Activated T-cell treated with anti-CD3 and anti-CD28 coated beads for 4 hours (primary cell): ENCODE measurements at regions not wholly inside any gene's neighbourhood (a gene's known extent, or its start where the extent isn't known, plus 50 kb on each side); places are given as distances from the start of the nearest gene placed in this dataset.

Experiments used
- DNase-seq: peaks from one replicate; pipeline ENCODE4 v3.0.0-alpha.2; 2020

DNA sequence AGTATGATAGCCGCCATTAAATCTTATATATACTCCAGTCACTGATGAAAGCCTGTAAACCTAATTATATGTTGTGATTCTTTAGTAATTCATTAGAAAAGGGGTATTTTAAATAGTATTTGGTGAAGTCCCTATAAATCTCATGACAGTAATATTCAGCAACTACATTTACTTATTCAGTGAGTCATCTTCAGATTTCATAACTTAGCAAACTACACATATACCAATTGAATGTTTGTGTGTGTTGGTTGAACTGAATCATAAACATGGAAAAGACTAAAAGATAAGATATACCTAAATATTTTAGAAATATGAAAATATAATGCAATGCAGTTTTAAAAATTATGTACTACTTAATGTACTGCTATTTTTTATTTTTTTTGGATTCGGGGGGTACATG lies 1050.4 kb downstream of the MAT2B start:
- DNase-seq = no peak

DNA sequence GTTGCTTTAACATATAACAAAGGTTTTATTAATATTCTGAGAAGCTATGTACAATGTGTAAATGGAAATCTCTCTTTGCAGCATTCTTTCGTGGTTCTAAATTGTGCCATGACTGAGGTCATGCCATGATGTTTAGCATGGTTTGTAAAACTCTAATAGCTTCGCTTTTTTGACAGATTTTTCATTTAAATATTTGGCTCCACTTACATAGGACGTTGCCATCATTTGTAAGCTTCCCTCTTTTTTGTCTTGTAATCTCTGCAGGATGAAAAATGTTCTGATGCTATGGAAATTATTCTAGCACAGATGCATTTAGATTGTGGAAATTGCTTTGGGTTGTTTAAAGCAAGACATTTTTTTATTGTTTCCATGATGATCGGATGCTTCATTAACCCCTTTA lies 1054.8 kb downstream of the MAT2B start:
- DNase-seq = no peak

DNA sequence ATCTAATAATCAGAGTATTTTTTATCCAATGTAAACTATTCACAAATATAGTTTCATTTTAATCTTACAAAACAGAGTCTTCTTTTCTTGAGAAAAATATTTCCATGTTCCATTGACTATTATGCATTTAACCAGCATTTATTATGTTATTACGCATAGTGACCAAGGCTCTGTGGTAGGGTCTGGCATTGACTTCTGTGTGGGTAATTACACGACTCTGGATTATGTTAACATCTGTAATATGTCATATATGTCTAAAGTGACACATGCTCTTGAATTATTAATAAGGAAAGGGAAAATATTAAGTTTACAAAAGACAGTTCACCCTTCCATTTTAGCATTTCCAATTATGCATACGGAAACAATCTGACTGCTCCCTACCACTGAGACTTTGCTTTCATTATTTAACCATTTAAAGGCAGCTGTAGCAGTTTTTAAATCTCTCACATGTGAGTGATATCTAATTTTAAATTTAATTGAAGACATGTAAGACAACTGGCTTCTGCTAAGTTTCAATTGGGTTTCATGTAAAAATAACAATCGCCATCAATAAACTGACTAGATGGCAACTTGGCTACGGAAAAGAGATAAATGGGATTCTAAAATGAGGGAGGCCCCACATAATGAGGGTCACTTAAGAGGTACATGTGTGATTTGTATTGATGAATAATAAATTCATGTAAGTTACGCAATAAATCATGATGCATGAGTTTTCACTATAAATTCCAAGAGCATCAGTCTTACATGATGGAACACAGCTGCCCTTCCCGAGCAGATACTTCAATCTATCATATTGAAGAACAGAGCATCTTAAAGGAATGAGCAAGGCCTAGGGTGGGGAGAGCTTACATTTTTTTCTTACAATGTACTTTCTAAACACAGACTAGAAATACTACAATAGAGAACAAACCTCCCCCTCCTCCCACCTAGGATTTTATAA lies 1056.8 kb downstream of the MAT2B start:
- DNase-seq = no peak

DNA sequence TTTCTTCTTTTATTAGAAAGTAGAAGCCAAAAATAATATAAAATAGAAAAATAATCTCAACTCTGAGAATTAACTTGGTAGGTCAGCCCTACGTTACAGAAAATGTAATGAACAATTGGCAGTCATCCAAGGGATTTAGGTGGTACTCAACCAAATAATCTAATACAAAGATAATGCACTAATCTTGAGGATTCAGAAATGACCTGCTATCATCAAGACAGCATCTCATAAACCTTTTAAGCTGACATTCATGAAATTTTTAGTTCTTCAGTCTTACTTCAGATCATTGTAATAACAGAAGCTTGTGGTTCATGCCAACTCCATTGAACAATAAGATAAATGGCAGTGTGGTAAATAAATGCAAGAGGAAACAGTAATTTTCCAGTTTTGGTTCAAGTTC lies 1058.0 kb downstream of the MAT2B start:
- DNase-seq = no peak

DNA sequence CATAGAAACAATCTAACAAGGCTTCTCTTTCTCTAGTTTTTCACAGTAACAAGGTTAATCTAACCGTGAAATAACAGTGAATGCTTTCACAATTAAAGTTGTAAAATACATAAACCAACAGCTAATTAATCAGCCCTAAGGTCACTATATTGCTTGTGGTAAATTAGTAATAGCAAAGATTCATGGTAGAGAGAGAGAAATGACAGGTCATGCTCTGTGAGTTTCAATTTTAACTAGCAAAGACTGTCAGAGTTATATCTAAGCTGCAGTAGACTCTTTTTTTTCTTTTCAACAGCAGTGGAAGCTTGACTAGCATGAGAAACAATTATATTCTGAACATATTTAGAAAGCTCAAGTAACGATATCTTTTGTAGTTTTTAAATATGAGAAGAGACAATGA lies 1068.0 kb downstream of the MAT2B start:
- DNase-seq = no peak

DNA sequence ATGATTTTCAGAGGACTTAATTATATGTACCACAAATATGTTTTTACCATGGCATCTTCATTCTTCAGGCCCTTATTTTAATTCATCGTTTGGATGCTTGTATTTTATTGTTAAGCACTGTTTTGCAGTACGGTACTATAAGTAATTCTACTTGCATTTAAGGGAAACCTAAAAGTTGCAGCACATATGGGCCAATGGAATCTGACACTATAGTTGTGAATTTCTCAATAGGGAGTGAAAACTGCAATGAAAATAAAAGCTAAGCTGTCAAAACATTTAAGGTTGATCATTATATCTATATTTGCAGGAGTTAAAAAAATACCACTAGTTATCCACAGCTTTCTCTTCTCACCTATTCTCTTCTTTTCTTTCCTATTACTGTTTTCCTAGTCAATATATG lies 1071.8 kb downstream of the MAT2B start:
- no peak for DNase-seq

DNA sequence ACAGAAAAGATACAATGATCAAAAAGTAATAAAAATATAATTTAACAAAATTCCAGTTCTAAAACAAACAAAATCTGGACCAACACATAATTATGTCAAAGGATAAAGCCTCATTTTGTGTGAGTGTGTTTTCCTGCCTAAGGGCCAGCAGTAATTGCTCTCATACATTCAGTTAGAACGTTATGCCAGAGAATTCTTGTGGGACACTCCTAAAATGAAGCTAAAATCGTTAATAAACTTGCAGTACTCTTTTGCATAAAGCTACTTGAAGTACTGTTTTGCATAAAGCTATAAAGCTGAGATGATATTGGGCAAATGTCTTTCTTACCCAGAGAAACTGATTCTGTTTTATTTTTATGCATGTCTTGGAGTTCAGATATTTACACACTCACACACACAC lies 1072.3 kb downstream of the MAT2B start:
- DNase-seq = no peak

DNA sequence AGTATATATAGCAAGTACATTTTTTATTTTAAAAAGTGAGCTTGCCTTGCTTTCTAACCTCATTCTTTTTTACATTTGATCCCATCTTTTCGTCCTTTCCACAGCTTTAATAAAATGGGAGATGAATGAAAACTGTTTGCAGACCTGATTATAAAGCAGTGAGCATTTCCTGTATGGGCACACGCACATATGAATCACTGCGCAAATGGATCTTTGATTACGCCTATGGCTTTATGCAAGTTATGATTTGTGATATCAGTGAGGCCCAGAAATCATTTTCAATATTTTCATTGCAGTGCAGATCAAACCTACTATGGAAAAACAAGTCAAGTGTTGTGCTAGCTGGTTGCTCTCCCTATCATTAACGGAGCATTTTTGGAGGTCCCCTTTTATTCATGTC lies 1073.0 kb downstream of the MAT2B start:
- no peak for DNase-seq

DNA sequence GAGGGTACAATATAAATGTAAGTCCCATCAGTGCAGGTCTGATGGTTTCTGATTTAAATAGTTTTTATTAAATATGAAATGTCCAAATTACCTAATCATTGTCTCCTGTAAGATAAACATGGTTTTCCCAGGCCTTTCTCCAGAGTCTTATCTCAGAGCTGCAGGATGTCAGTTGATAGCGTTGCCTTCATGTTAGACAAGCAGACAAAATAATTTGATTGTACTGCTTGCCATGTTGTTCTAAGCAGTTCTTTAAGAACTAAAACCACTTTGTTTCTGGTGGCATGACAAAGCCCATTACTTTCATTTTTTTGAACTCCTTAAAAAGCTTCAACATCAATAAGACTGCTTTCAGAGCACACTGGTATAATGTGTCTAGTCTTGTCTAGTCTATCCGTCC lies 1073.5 kb downstream of the MAT2B start:
- no peak for DNase-seq

DNA sequence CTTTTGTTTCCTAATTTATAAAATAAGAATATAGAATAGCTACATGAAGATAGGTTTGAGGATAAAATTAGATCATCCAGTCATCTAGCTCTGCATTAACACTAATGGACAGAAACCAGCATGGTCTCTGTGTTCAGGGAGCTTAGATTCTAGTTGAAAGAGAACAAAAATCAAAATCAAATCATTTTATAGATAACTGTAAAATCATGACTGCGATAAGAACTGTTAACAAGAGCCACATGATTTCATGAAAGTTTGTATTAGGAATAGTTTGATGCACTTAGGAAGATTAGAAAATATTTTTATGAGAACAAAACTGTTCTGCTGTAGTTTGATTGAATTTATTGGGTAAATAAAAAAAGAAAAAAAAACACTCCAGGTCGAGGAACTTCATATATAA lies 1074.7 kb downstream of the MAT2B start:
- no peak for DNase-seq

DNA sequence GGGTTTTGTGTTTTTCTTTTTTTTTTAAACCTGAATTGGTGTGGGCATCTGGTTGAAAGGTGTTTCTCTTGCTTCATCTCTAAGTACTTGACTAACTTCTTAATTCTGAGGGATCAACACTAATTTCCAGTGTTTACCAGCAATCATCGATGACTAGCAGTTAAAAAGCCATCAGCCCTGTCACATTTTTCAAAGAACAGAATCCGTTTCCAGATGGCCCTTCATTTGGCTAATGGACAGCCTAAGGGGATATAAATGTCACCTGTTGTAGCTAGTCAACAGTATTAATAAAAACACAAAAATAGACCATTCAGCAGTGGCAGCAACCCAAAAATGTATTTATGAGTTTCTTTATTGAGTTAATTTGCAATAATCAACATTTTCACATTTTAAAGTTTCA lies 1076.5 kb downstream of the MAT2B start:
- DNase-seq = no peak

DNA sequence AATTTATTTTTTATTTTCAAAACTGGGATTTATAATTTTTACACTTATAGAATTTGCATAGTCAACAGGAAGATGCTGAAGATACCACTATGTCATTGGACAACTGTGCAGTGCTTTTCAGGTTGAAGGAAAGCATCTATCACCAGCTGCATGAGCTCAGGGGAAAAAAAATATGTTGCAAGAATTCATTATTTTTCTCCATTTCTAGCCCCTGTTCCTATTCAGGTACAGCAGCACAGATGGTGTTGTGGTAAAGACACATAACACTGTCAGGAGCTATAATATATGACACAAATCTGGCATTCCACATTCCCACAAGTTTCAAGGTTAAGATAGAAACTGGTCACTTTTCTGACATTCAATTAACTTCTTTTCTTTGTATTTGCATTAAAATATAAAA lies 1088.6 kb downstream of the MAT2B start:
- no peak for DNase-seq

DNA sequence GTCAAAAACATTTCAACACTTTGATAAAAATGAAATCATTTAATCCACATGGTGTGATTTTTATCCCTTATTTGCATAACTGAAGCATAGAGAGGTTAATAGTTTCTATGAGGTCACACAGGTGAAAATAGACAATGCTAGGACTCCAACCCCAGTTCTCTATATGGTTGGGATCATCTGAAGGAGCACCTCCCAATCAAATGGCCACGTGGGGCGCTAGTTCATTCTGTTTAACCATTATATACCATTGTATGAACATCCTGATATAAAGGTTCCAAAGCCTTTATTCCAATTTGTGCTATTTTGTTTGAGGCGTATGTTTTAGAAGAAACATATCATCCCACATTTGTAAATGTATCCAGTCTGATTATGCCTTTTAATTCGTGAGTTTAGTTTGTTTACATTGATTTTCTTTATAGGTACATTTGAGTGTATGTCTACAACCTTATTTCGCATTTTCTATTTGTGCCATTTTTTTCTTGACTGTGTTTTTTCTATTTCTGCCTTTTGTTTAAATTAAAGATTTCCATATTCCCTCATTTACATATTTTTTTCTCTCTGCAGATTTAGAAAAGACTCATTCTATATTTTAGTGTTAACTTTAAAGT lies 1092.0 kb downstream of the MAT2B start:
- no peak for DNase-seq

DNA sequence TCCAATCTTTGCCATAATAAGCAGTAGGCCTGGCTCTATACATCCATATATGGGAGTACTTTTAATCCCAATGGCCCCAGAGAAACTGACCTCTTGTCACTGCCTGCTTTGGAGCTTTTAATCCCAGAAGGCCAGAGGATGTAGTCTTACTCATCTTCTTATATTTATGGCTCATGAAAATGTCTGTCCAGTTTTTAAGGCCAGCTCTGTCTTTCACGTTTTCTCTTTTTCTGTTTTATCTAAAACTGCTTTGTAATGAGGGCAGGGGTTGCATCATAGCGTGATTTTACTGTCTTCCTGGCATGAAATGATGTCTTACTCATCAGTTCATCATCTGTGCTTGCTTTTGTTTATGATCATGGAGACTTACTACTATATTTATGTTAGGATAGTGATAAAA lies 1094.9 kb downstream of the MAT2B start:
- no peak for DNase-seq

DNA sequence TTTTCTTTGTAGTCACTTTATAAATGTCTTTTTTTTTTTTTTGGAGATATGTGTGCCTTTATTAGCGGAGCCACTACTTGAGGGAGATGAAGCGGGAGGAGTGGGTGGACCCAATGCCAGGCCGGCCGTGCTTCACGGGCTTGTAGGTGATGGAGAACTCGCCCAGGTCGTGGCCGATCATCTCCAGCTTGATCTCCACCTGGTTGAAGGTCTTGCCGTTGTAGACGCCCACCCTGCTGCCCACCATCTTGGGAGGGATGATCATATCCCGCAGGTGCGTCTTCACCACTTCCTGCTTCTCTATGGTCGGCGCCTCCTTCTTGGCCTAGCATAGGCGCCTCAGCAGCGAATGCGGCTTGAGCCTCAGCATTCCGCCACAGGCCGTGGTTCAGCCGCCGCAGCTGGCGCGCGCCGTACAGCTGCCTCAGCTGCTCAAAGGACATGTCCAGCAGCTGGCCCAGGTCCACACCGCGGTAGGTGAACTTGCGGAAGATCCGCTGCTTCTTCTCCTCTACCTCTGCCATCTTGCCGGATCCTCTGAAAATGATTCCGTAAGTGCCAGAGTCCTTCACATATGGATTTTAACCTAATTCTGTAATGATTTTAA lies 1095.6 kb downstream of the MAT2B start:
- DNase-seq = no peak

DNA sequence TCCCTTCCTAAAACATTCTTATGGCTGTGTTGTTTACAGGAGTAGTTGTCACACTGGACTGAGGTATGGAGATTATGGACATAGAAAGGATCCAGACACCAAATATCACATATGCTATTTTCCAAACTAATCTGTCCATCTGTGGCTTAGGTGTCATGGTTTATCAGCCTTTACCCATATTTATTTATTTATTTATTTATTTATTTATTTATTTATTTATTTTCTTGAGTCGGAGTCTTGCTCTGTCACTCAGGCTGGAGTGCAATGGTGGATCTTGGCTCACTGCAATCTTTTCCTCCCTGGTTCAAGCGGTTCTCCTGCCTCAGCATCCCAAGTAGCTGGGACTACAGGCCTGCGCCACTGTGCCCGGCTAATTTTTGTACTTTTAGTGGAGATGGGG lies 1103.1 kb downstream of the MAT2B start:
- no peak for DNase-seq

DNA sequence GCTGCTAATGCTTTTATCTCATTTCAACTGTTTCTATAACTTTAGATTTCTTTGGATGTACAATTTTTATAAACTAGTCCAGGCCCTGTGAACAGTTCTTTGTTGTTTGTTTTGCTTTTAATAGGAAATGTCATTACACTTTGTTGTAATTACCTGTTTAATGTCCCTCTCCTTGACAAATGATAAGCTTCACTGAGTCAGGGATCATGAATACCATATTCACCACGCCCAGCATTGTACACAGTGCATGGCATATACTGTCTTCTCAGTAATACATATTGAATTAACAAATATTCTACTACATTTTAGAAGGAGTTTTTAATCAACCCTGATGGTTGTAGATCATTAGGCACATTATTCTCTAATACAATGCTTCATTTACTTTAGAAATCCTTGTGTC lies 1105.0 kb downstream of the MAT2B start:
- no peak for DNase-seq

DNA sequence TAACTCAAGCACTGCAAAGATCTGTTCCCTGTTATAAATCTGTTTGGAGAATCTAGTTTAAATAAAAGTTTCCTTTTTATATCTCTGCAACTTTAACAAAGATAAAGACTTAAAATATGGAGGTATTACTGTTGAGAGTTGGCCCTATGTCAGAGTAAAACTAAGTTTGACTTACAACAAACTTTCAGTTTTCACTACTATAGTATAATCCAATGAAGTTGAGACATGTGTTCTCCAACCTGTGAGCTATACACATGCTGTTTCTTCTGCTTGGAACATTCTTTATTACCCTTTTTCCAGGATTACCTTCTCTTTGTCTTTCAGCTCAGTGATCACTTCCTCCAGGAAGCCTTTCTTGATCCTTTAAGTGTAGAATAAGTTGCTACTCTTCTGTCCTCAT lies 1109.3 kb downstream of the MAT2B start:
- DNase-seq = no peak

DNA sequence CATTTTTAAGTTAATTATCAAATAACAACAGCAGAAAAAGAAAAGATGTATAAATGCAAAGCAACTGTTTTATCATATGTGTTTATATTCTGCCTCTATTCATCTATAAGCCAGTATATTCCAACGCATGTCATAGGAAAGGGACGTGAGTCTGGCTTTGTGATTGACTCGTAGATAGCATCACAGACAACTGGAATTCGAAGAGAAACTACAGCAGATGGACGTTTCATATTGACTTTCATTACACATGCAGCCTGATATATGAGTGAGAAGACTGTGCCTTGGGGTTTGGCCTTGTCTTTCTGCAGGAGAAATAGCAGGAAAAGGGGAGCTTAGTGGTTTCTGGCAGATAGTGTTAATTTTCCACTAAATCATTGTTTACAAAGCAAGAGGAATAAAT lies 1111.9 kb downstream of the MAT2B start:
- DNase-seq = no peak

DNA sequence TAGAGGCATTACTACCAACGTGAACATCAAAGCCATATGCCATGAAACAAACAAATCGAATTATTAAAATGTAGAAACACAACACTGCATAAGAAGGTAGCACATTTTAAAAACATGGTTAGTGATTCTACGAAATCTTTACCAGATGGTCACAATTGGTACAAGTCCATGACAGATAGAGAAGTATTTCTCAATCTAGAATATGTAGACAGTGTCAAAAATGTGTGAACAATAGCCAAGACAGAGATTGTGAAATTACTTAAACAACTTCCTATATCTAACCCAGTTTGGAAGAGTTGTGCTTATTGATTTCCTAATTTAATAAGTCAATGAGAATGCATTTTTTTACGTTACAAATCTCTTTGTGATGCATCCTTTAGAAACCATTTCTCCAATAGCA lies 1121.6 kb downstream of the MAT2B start:
- no peak for DNase-seq

DNA sequence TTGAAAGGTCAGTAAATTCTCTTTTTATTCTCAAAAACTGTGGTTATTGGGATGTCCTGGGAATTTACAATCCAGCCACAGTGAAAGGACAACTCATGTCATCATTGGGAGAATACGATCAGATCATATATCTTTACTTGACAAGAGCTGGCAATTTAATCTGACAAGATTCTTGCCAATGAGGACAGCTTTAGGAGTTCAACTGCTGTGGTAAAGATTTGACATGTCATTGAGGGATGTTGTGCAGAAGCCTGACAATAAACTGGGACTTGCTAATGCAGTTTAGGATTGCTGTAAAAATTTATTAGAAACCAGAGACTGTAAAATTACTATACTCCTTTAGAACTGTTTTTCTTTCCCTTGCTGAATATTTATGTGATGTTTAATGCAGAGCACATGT lies 1131.0 kb downstream of the MAT2B start:
- DNase-seq = no peak

DNA sequence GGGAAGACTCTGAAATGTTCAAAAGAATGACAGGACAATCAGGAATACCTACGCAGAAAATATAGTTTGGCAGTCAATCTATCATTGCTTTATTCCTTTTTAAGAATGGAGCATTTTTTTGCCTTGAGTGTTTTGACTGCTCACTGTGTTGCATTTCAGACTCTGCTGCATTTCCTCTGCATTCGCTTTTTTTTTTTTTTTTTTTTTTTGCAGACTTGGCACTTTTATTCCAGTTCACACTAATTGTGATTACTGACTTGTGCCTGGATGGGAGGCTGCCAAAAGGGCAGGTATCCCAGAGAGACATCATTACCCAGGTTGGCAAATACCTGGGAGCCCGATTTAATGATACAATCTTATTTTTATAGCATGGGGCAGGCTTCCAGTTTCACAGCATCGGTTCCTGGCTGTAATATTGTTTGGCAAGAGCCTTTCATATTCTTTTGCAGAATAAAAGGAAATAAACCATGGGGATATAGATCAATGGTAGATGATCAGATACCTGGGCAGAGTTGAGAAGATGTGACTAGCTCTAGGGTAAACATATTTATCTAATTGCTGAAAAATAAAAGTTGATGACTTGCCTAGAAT lies 1132.6 kb downstream of the MAT2B start:
- no peak for DNase-seq

DNA sequence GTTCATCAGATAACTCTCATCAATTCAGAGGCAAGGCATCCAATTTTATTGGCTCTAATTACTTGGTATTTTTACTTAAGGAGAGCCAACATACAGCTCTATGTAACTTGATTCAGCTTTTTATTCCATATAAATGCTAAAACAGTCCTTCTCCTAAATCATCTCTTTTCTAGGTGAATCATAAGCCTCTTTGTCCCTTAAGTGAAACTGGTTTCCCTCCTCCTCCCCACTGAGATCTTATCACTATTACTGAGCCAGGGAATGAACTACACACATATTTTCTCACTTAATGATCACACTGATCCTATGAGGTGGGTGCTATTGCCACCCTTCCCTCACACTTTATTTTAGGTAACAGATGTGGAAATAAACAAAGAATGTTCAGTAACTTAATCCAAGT lies 1143.8 kb downstream of the MAT2B start:
- DNase-seq = no peak

DNA sequence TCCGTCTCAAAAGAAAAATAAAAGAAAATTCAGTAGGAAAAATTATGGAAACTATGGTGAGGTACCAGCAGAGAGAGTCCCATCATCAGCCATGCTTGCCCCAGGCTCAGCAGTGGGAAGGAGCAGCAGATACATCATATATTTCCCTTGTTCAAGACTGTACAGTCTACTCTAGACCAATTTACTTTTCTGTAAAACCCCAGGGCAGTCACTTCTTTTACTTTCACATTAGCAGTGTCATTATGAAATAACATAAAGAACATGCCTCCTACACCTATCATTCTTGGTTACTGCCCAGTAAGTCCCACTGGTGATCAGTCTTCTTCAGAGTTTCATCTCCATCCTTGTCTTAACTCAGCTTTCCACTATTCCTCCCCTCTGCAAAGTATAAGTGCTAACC lies 1145.0 kb downstream of the MAT2B start:
- DNase-seq = no peak
